H9 (cell line): ENCODE measurements at regions not wholly inside any gene's neighbourhood (a gene's known extent, or its start where the extent isn't known, plus 50 kb on each side); places are given as distances from the start of the nearest gene placed in this dataset.

Experiments
- DNase-seq: peaks from one replicate; pipeline ENCODE4 v3.0.0-alpha.2; 2017
- H2AFZ ChIP-seq: one replicate; pipeline ENCODE4 v1.6.1; 2013; ENCODE audit warnings: mild to moderate bottlenecking, low read length, control low read depth, moderate library complexity
- H2AK5ac ChIP-seq: 2 replicates; pipeline ENCODE4 v1.6.1; 2013; ENCODE audit warnings: low read length, control low read depth, mixed read lengths; ENCODE audit not compliant: insufficient read length
- H2BK120ac ChIP-seq: one replicate; pipeline ENCODE4 v1.6.1; 2013; ENCODE audit warnings: low read depth, mild to moderate bottlenecking, low read length, control low read depth, inconsistent platforms; ENCODE audit not compliant: poor library complexity, severe bottlenecking
- H2BK12ac ChIP-seq: 2 replicates; pipeline ENCODE4 v1.6.1; 2013; ENCODE audit warnings: low read length, control low read depth, mixed read lengths, low read depth; ENCODE audit not compliant: insufficient read length
- H2BK15ac ChIP-seq: 2 replicates; pipeline ENCODE4 v1.6.1; 2013; ENCODE audit warnings: low read depth, low read length, control low read depth
- H2BK20ac ChIP-seq: one replicate; pipeline ENCODE4 v1.6.1; 2013; ENCODE audit warnings: low read depth, mild to moderate bottlenecking, low read length, control low read depth, inconsistent platforms; ENCODE audit not compliant: poor library complexity, severe bottlenecking
- H2BK5ac ChIP-seq: 2 replicates; pipeline ENCODE4 v1.6.1; 2013; ENCODE audit warnings: low read length, control low read depth, mixed read lengths; ENCODE audit not compliant: insufficient read length
- H3K14ac ChIP-seq: 2 replicates; pipeline ENCODE4 v1.6.1; 2013; ENCODE audit warnings: low read length, control low read depth; ENCODE audit not compliant: insufficient read depth
- H3K18ac ChIP-seq: 2 replicates; pipeline ENCODE4 v1.6.1; 2013; ENCODE audit warnings: low read depth, mild to moderate bottlenecking, mixed read lengths, low read length, control low read depth; ENCODE audit not compliant: insufficient read length
- H3K23ac ChIP-seq: 2 replicates; pipeline ENCODE4 v1.6.1; 2013; ENCODE audit warnings: low read length, control low read depth, mixed read lengths, low read depth; ENCODE audit not compliant: insufficient read length
- H3K23me2 ChIP-seq: 2 replicates; pipeline ENCODE4 v1.6.1; 2013; ENCODE audit warnings: low read depth, mild to moderate bottlenecking, mixed read lengths, low read length, control low read depth; ENCODE audit not compliant: insufficient read length, poor library complexity, severe bottlenecking
- H3K27ac ChIP-seq: 2 replicates; pipeline ENCODE4 v1.5.1; 2013; ENCODE audit warnings: low read length, control low read depth, mixed read lengths, low read depth; ENCODE audit not compliant: insufficient read length
- H3K27me3 ChIP-seq: 2 replicates; pipeline ENCODE4 v1.6.1; 2013; ENCODE audit warnings: low read length, control low read depth, inconsistent platforms; ENCODE audit not compliant: insufficient read depth
- H3K4ac ChIP-seq: 2 replicates; pipeline ENCODE4 v1.6.1; 2013; ENCODE audit warnings: low read depth, mild to moderate bottlenecking, control low read depth, inconsistent platforms, low read length, moderate library complexity
- H3K4me1 ChIP-seq: 2 replicates; pipeline ENCODE4 v1.6.1; 2013; ENCODE audit warnings: low read length, control low read depth, inconsistent platforms; ENCODE audit not compliant: insufficient read depth
- H3K4me2 ChIP-seq: 2 replicates; pipeline ENCODE4 v1.6.1; 2013; ENCODE audit warnings: low read length, control low read depth, mixed read lengths; ENCODE audit not compliant: insufficient read length, insufficient read depth
- H3K56ac ChIP-seq: 2 replicates; pipeline ENCODE4 v1.6.1; 2013; ENCODE audit warnings: low read depth, mild to moderate bottlenecking, mixed read lengths, low read length, control low read depth; ENCODE audit not compliant: insufficient read length
- H3K79me1 ChIP-seq: 2 replicates; pipeline ENCODE4 v1.6.1; 2013; ENCODE audit warnings: low read depth, mild to moderate bottlenecking, moderate library complexity, low read length, control low read depth, inconsistent platforms; ENCODE audit not compliant: insufficient read depth, poor library complexity, severe bottlenecking
- H3K79me2 ChIP-seq: 2 replicates; pipeline ENCODE4 v1.6.1; 2013; ENCODE audit warnings: low read length, control low read depth, inconsistent platforms; ENCODE audit not compliant: insufficient read depth
- H3K9ac ChIP-seq: 2 replicates; pipeline ENCODE4 v1.6.1; 2013; ENCODE audit warnings: low read length, control low read depth, mixed read lengths; ENCODE audit not compliant: insufficient read length; ENCODE audit errors: extremely low read depth
- H3K9me3 ChIP-seq: one replicate; pipeline ENCODE4 v1.6.1; 2013; ENCODE audit warnings: low read depth, low read length, inconsistent platforms; ENCODE audit not compliant: control insufficient read depth
- H3T11ph ChIP-seq: one replicate; pipeline ENCODE4 v1.6.1; 2013; ENCODE audit warnings: mild to moderate bottlenecking, low read length, control low read depth, inconsistent platforms
- H4K20me1 ChIP-seq: one replicate; pipeline ENCODE4 v1.6.1; 2013; ENCODE audit not compliant: control insufficient read depth, insufficient read length, insufficient read depth
- H4K5ac ChIP-seq: 2 replicates; pipeline ENCODE4 v1.6.1; 2013; ENCODE audit warnings: low read depth, mild to moderate bottlenecking, mixed read lengths, low read length, control low read depth; ENCODE audit not compliant: insufficient read length
- H4K8ac ChIP-seq: replicated peaks from 2 replicates; pipeline ENCODE4 v1.6.1; 2013; ENCODE audit warnings: low read length, control low read depth, mixed read lengths, low read depth; ENCODE audit not compliant: insufficient read length
- H4K91ac ChIP-seq: 2 replicates; pipeline ENCODE4 v1.6.1; 2013; ENCODE audit warnings: low read depth, mild to moderate bottlenecking, moderate library complexity, mixed read lengths, low read length, control low read depth; ENCODE audit not compliant: insufficient read length
- H3K27ac Mint-ChIP-seq, 3 experiments: 2 replicates in 2 of 3; 3 replicates in 1 of 3; pipeline ENCODE4 v1.8.0; 2020 to 2021; ENCODE audit warnings: mixed read lengths in 3 of 3, mild to moderate bottlenecking in 1 of 3, moderate library complexity in 1 of 3
- H3K27me3 Mint-ChIP-seq: 2 replicates; pipeline ENCODE4 v1.8.0; 2021; ENCODE audit warnings: low read depth, mild to moderate bottlenecking, moderate library complexity, mixed read lengths
- H3K36me3 Mint-ChIP-seq, 3 experiments: 2 replicates in 2 of 3; 3 replicates in 1 of 3; pipeline ENCODE4 v1.8.0; 2020 to 2021; ENCODE audit warnings: low read depth in 3 of 3, mixed read lengths in 3 of 3; ENCODE audit not compliant: insufficient read depth in 1 of 3
- H3K4me1 Mint-ChIP-seq, 2 experiments: 2 replicates each; pipeline ENCODE4 v1.8.0; 2020; ENCODE audit warnings: mixed read lengths in 2 of 2
- H3K4me3 Mint-ChIP-seq, 2 experiments: 2 replicates in 1 of 2; 3 replicates in 1 of 2; pipeline ENCODE4 v1.8.0; 2020 to 2021; ENCODE audit warnings: mild to moderate bottlenecking in 2 of 2, mixed read lengths in 2 of 2, moderate library complexity in 1 of 2
- H3K9me3 Mint-ChIP-seq, 2 experiments: 2 replicates in 1 of 2; 3 replicates in 1 of 2; pipeline ENCODE4 v1.8.0; 2020; ENCODE audit warnings: mild to moderate bottlenecking in 2 of 2, mixed read lengths in 2 of 2, moderate library complexity in 1 of 2
- CTCF ChIP-seq: fragments of 200-600 bp; sonication (generic); conservative IDR thresholded peaks from 3 replicates; pipeline ENCODE4 v1.8.0; 2021; ENCODE audit warnings: antibody characterized with exemption, mild to moderate bottlenecking
- WGBS: extraction: QIAGEN DNeasy Blood & Tissue Kit; methylation state at CpG from one replicate; pipeline ENCODE4 v1.1.7; 2013; ENCODE audit warnings: missing lambda C conversion rate, low lambda C conversion rate, mixed read lengths; ENCODE audit not compliant: insufficient read length; ENCODE audit errors: extremely low coverage; 5-methylcytosine and 5-hydroxymethylcytosine counted together

GRCh38 chr14:43525658-43526057 lies 981.4 kb downstream of the FSCB start:
- no peak for TF ChIP-seq CTCF
- Histone ChIP-seq H3K9ac (no peak overlapping the region), H3K23ac (no peak overlapping the region), H3K4me1 (no peaks in the 10 kb centered on the region), H2BK120ac (no peak overlapping the region), H3K9me3 (no peaks in the 10 kb centered on the region), H3K4ac (no peak overlapping the region), H4K91ac (no peak overlapping the region), H2AFZ (no peak overlapping the region), H3K18ac (no peak overlapping the region), H3K79me1 (no peaks in the 10 kb centered on the region), H3K56ac (no peak overlapping the region), H2BK20ac (no peak overlapping the region), H3K14ac (no peak overlapping the region), H4K20me1 (no peaks in the 10 kb centered on the region), H4K5ac (no peak overlapping the region), H4K8ac (no peak overlapping the region), H3K4me2 (no peak overlapping the region), H3T11ph (no peak overlapping the region), H3K27me3 (no peaks in the 10 kb centered on the region), H2BK15ac (no peak overlapping the region), H2BK12ac (no peak overlapping the region), H2BK5ac (no peak overlapping the region), H3K23me2 (no peaks in the 10 kb centered on the region), H2AK5ac (no peak overlapping the region), H3K79me2 (no peaks in the 10 kb centered on the region), H3K27ac (no peak overlapping the region)
- no peak for DNase-seq
- Mint-ChIP-seq H3K27me3 (no peaks in the 10 kb centered on the region), H3K9me3 (no peaks in the 10 kb centered on the region), H3K4me3 (no peak overlapping the region), H3K36me3 (no peaks in the 10 kb centered on the region), H3K27ac (no peak overlapping the region), H3K4me1 (no peaks in the 10 kb centered on the region)
- no CpG with 5 or more reads among the region's 1 CpG for WGBS
